Activated B cell treated with CpG ODN at 0.5 μM for 24 hours (primary cell): ENCODE measurements at regions not wholly inside any gene's neighbourhood (a gene's known extent, or its start where the extent isn't known, plus 50 kb on each side); places are given as distances from the start of the nearest gene placed in this dataset.

Experiments
- ATAC-seq: fragments of 200-7000 bp; cut with Tn5 transposase; one replicate; pipeline ENCODE4 v1.10.0; 2021; ENCODE audit warnings: low read depth, mild to moderate bottlenecking, moderate library complexity
- CTCF ChIA-PET: fragments of 350-600 bp; sonication (Branson Sonifier 250); formaldehyde crosslinking; loops from one replicate; lab custom pipeline; 2021; ENCODE audit warnings: antibody characterized with exemption; lab: Charles Lee
- POLR2A ChIA-PET: fragments of 350-600 bp; sonication (Branson Sonifier 250); formaldehyde crosslinking; loops from one replicate; lab custom pipeline; 2021; ENCODE audit warnings: antibody characterized with exemption; lab: Charles Lee
- DNase-seq: peaks from one replicate; pipeline ENCODE4 v3.0.0; 2022
- H3K27ac Mint-ChIP-seq: one replicate; pipeline ENCODE4 v1.8.0; 2020; ENCODE audit warnings: mixed read lengths
- H3K27me3 Mint-ChIP-seq: one replicate; pipeline ENCODE4 v1.8.0; 2021; ENCODE audit warnings: mixed read lengths
- H3K36me3 Mint-ChIP-seq: one replicate; pipeline ENCODE4 v1.8.0; 2021; ENCODE audit warnings: low read depth, mixed read lengths
- H3K4me1 Mint-ChIP-seq: one replicate; pipeline ENCODE4 v1.8.0; 2021; ENCODE audit warnings: mixed read lengths
- H3K4me3 Mint-ChIP-seq: one replicate; pipeline ENCODE4 v1.8.0; 2020; ENCODE audit warnings: mild to moderate bottlenecking, mixed read lengths
- H3K9me3 Mint-ChIP-seq: one replicate; pipeline ENCODE4 v1.8.0; 2020; ENCODE audit warnings: mixed read lengths
- intact Hi-C: fragments of 100-400 bp; cut with micrococcal nuclease; formaldehyde crosslinking; loops from one replicate; pipeline ENCODE4 v1.15.1; 2024
- TF ChIP-seq, protein P1 (sequence below): fragments of 200-600 bp; IDR thresholded peaks from one replicate; pipeline ENCODE4 v1.8.0; 2022; ENCODE audit warnings: antibody characterized with exemption, mild to moderate bottlenecking

- Mint-ChIP-seq H3K9me3 (peaks cover 3% of the 10 kb centered on the region), H3K4me1 (no peaks in the 10 kb centered on the region), H3K4me3 (no peak overlapping the region), H3K36me3 (no peaks in the 10 kb centered on the region), H3K27ac (no peak overlapping the region), H3K27me3 (no peaks in the 10 kb centered on the region)
- TF ChIP-seq, protein P1, sequence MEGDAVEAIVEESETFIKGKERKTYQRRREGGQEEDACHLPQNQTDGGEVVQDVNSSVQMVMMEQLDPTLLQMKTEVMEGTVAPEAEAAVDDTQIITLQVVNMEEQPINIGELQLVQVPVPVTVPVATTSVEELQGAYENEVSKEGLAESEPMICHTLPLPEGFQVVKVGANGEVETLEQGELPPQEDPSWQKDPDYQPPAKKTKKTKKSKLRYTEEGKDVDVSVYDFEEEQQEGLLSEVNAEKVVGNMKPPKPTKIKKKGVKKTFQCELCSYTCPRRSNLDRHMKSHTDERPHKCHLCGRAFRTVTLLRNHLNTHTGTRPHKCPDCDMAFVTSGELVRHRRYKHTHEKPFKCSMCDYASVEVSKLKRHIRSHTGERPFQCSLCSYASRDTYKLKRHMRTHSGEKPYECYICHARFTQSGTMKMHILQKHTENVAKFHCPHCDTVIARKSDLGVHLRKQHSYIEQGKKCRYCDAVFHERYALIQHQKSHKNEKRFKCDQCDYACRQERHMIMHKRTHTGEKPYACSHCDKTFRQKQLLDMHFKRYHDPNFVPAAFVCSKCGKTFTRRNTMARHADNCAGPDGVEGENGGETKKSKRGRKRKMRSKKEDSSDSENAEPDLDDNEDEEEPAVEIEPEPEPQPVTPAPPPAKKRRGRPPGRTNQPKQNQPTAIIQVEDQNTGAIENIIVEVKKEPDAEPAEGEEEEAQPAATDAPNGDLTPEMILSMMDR: no peak
- DNase-seq (no peak), ATAC-seq (no peak)
- ChIA-PET CTCF (no interaction called here), POLR2A (no interaction called here)
- intact Hi-C loops: no loop called here
Measured at GRCh38 chr2:150133623-150134022, 353.8 kb downstream of the RND3 start.

- no peak for ATAC-seq
- intact Hi-C loops: no loop called here
- TF ChIP-seq, protein P1: no peak
- POLR2A ChIA-PET: no interaction called here
- Mint-ChIP-seq H3K4me3 (no peak overlapping the region), H3K27me3 (no peaks in the 10 kb centered on the region), H3K27ac (no peak overlapping the region), H3K4me1 (no peaks in the 10 kb centered on the region), H3K36me3 (no peaks in the 10 kb centered on the region), H3K9me3 (no peaks in the 10 kb centered on the region)
- DNase-seq: no peak
- CTCF ChIA-PET: no interaction called here
Measured at GRCh38 chr2:150129921-150130575, 357.4 kb downstream of the RND3 start.

GRCh38 chr2:150127995-150128394 is 359.5 kb downstream of the RND3 start:
- H3K4me3 Mint-ChIP-seq: no peak overlapping the region
- TF ChIP-seq, protein P1: no peak
- H3K4me1 Mint-ChIP-seq: no peaks in the 10 kb centered on the region
- DNase-seq (no peak), ATAC-seq (no peak)
- no peaks in the 10 kb centered on the region for H3K9me3 Mint-ChIP-seq
- POLR2A ChIA-PET: no interaction called here
- no peak overlapping the region for H3K27ac Mint-ChIP-seq
- intact Hi-C loops: no loop called here
- H3K27me3 Mint-ChIP-seq: no peaks in the 10 kb centered on the region
- H3K36me3 Mint-ChIP-seq: no peaks in the 10 kb centered on the region
- CTCF ChIA-PET: no interaction called here

DNA sequence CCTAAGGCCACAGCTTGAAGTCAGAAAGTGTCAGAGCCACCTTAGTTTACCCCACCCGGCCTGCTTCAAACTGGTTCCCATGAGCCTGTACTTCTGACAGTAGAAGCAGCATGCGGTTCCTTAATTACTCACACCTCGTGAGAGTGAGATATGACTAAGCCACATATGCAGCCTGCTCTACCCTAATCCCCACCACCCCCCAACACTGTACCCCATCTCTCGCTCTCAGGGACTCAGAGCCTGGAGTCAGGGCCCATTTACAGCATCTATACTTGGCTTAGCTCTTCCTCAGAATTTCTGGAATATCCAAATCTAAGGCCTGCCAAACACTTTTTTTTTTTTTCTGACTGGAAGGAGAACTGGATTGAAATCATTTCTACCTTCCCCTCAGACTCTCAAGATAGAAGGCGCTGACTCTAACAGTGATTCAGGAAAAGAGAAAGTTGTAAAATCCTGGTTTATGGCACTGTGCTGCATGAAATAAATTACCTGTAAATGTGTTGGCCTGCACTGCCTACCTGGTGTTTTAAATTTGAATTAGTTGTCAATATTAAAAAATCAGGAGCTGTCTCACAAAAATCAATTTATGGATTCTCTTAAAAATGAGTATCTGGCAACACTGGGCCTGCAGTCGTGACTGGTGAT is 360.0 kb downstream of the RND3 start:
- POLR2A ChIA-PET: no interaction called here
- Mint-ChIP-seq H3K36me3 (no peaks in the 10 kb centered on the region), H3K4me1 (no peaks in the 10 kb centered on the region), H3K9me3 (no peaks in the 10 kb centered on the region), H3K27me3 (no peaks in the 10 kb centered on the region), H3K4me3 (no peak overlapping the region), H3K27ac (no peak overlapping the region)
- intact Hi-C loops: no loop called here
- TF ChIP-seq, protein P1: no peak
- DNase-seq (no peak), ATAC-seq (no peak)
- CTCF ChIA-PET: no interaction called here

GRCh38 chr2:150126839-150127238 is 360.6 kb downstream of the RND3 start:
- intact Hi-C loops: no loop called here
- no peaks in the 10 kb centered on the region for H3K4me1 Mint-ChIP-seq
- H3K36me3 Mint-ChIP-seq: no peaks in the 10 kb centered on the region
- H3K27me3 Mint-ChIP-seq: no peaks in the 10 kb centered on the region
- TF ChIP-seq, protein P1: no peak
- no peak overlapping the region for H3K27ac Mint-ChIP-seq
- no peaks in the 10 kb centered on the region for H3K9me3 Mint-ChIP-seq
- ChIA-PET POLR2A (no interaction called here), CTCF (no interaction called here)
- ATAC-seq: no peak
- DNase-seq: no peak
- H3K4me3 Mint-ChIP-seq: no peak overlapping the region
